Right forelimb (tissue), 1 donor: ENCODE measurements at regions not wholly inside any gene's neighbourhood (a gene's known extent, or its start where the extent isn't known, plus 50 kb on each side); places are given as distances from the start of the nearest gene placed in this dataset.

ENCODE experiments used
- DNase-seq: peaks from one replicate; pipeline ENCODE4 v3.0.0-alpha.2; 2018

- no peak for DNase-seq
Measured at GRCh38 chr10:8504499-8504898, 450.0 kb downstream of the GATA3 start.

- no peak for DNase-seq
Measured at GRCh38 chr10:8507156-8507555, 452.7 kb downstream of the GATA3 start.

GRCh38 chr10:8508882-8509281 lies 454.4 kb downstream of the GATA3 start:
- DNase-seq = no peak

- no peak for DNase-seq
Measured at GRCh38 chr10:8510471-8510870, 456.0 kb downstream of the GATA3 start.

- no peak for DNase-seq
Measured at GRCh38 chr10:8511026-8511425, 456.5 kb downstream of the GATA3 start.

GRCh38 chr10:8513155-8514147 lies 459.0 kb downstream of the GATA3 start:
- DNase-seq = no peak

- DNase-seq = no peak
Measured at GRCh38 chr10:8520382-8520781, 465.9 kb downstream of the GATA3 start.

GRCh38 chr10:8527773-8528172 lies 473.3 kb downstream of the GATA3 start:
- DNase-seq = no peak

- DNase-seq = no peak
Measured at GRCh38 chr10:8531116-8531515, 476.6 kb downstream of the GATA3 start.

GRCh38 chr10:8532647-8533046 lies 478.2 kb downstream of the GATA3 start:
- no peak for DNase-seq

GRCh38 chr10:8533462-8533861 lies 479.0 kb downstream of the GATA3 start:
- no peak for DNase-seq

GRCh38 chr10:8534096-8534495 lies 479.6 kb downstream of the GATA3 start:
- DNase-seq = no peak

- no peak for DNase-seq
Measured at GRCh38 chr10:8534891-8535290, 480.4 kb downstream of the GATA3 start.

GRCh38 chr10:8539056-8539455 lies 484.6 kb downstream of the GATA3 start:
- no peak for DNase-seq

- DNase-seq = no peak
Measured at GRCh38 chr10:8543361-8544056, 489.0 kb downstream of the GATA3 start.

GRCh38 chr10:8544057-8544380 lies 489.5 kb downstream of the GATA3 start:
- DNase-seq = no peak

GRCh38 chr10:8544500-8544899 lies 490.0 kb downstream of the GATA3 start:
- no peak for DNase-seq

- DNase-seq = no peak
Measured at GRCh38 chr10:8554574-8554973, 500.1 kb downstream of the GATA3 start.

- DNase-seq = no peak
Measured at GRCh38 chr10:8556321-8556720, 501.8 kb downstream of the GATA3 start.

- no peak for DNase-seq
Measured at GRCh38 chr10:8563478-8563877, 509.0 kb downstream of the GATA3 start.

- no peak for DNase-seq
Measured at GRCh38 chr10:8566737-8567136, 512.2 kb downstream of the GATA3 start.

GRCh38 chr10:8568401-8568800 lies 513.9 kb downstream of the GATA3 start:
- no peak for DNase-seq

- DNase-seq = no peak
Measured at GRCh38 chr10:8575620-8576019, 521.1 kb downstream of the GATA3 start.

- no peak for DNase-seq
Measured at GRCh38 chr10:8576281-8576680, 521.8 kb downstream of the GATA3 start.
